ENCODE measurements at regions not wholly inside any gene's neighbourhood (a gene's known extent, or its start where the extent isn't known, plus 50 kb on each side); places are given as distances from the start of the nearest gene placed in this dataset.

GRCh38 chr4:89590128-89590527 is 246.8 kb downstream of the SNCA start:
- Histone ChIP-seq H3K36me3 (ENCODE audit: control insufficient read depth, insufficient read depth, low read length) (no peaks in the 10 kb centered on the region), H3K4me3 (ENCODE audit: low read depth, low read length) (no peak overlapping the region), H3K4me1 (no peaks in the 10 kb centered on the region), H3K27me3 (replicated peaks; ENCODE audit: control insufficient read depth, insufficient read depth, low read length) (no peaks in the 10 kb centered on the region), H3K9me3 (no peaks in the 10 kb centered on the region)
- H3K36me3 Mint-ChIP-seq (ENCODE audit: insufficient read depth, unreplicated experiment), result no peaks in the 10 kb centered on the region
- CTCF ChIA-PET, result interaction anchor here (1.2 kb wide), 1 partner anchor 32 kb away, joined by 3 read pairs; no protein-coding TSS in a partner anchor
- no peak overlapping the region for H3K27ac Mint-ChIP-seq (ENCODE audit: unreplicated experiment)
- peaks cover 2% of the 10 kb centered on the region for H3K27me3 Mint-ChIP-seq (ENCODE audit: insufficient read depth, unreplicated experiment)
- H3K9me3 Mint-ChIP-seq (ENCODE audit: unreplicated experiment), result no peaks in the 10 kb centered on the region
- no peaks in the 10 kb centered on the region for H3K4me1 Mint-ChIP-seq (ENCODE audit: low read depth, unreplicated experiment)
- H3K4me3 Mint-ChIP-seq (ENCODE audit: unreplicated experiment), result no peak overlapping the region
- DNase-seq, result no peak
- intact Hi-C loops (cut with micrococcal nuclease; ENCODE audit: unreplicated experiment), result loop anchor here (10.0 kb wide), 1 partner anchor 105 kb away; no protein-coding TSS in a partner anchor
- no peak for TF ChIP-seq CTCF (IDR thresholded peaks at IDR 0.05; ENCODE audit: insufficient read depth in 1 of 2, low read depth in 1 of 2, low read length in 1 of 2, severe bottlenecking in 1 of 2, unreplicated experiment in 1 of 2)
- POLR2A ChIA-PET, result no interaction called here
- BruUV-seq (replicated peaks), result no TSS peak

DNA sequence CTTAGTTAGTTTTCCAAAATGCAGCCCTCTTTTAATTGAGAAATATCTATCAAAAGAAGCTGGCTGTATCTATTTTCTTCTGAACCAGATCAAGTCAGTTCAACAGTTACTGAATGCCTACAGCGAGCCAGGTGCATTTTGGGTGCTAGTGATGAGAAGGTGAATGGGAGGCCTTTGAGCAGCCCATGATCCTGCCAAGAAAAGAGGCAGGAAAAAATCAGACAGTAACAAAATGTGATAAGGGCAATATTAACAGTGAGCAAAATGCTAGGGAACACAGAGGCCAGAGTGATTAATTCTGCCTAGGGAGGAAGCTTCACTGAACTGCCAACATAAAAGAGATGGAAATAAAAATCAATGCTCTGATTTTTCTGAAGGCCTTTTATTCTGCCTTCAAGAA is 248.5 kb downstream of the SNCA start:
- Histone ChIP-seq H3K27me3 (replicated peaks; ENCODE audit: control insufficient read depth, insufficient read depth, low read length) (no peaks in the 10 kb centered on the region), H3K9me3 (no peaks in the 10 kb centered on the region), H3K36me3 (ENCODE audit: control insufficient read depth, insufficient read depth, low read length) (no peaks in the 10 kb centered on the region), H3K4me3 (ENCODE audit: low read depth, low read length) (no peak overlapping the region), H3K4me1 (no peaks in the 10 kb centered on the region)
- H3K4me1 Mint-ChIP-seq (ENCODE audit: low read depth, unreplicated experiment), result no peaks in the 10 kb centered on the region
- DNase-seq, result no peak
- no peaks in the 10 kb centered on the region for H3K9me3 Mint-ChIP-seq (ENCODE audit: unreplicated experiment)
- TF ChIP-seq CTCF (IDR thresholded peaks at IDR 0.05; ENCODE audit: insufficient read depth in 1 of 2, low read depth in 1 of 2, low read length in 1 of 2, severe bottlenecking in 1 of 2, unreplicated experiment in 1 of 2), result no peak
- H3K36me3 Mint-ChIP-seq (ENCODE audit: insufficient read depth, unreplicated experiment), result no peaks in the 10 kb centered on the region
- BruUV-seq (replicated peaks), result no TSS peak
- ChIA-PET POLR2A (no interaction called here), CTCF (no interaction called here)
- H3K27me3 Mint-ChIP-seq (ENCODE audit: insufficient read depth, unreplicated experiment), result peaks cover 2% of the 10 kb centered on the region
- H3K27ac Mint-ChIP-seq (ENCODE audit: unreplicated experiment), result no peak overlapping the region
- intact Hi-C loops (cut with micrococcal nuclease; ENCODE audit: unreplicated experiment), result no loop called here
- H3K4me3 Mint-ChIP-seq (ENCODE audit: unreplicated experiment), result no peak overlapping the region

DNA sequence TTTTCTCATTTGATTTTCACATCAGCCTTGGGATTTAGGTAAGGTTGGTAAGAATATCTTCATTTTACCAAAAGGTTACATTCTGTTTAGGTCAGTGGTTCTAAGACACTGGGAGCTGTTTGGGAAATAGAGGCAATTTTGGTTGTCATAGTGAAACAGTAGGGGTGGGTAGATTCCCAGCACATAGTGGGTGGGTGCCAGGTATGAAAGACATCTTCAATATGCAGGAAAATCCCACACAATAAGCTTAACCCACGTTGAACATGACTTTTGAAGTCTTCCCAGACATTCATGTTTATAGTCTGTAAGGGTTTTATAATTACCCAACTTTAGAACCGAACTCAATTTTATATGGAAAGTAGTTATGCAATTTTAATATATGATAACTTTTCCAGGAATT is 249.6 kb downstream of the SNCA start:
- BruUV-seq (replicated peaks), result no TSS peak

More for the DNA sequence above, 249.6 kb downstream of the SNCA start:
- Mint-ChIP-seq H3K4me1 (ENCODE audit: low read depth, unreplicated experiment) (no peaks in the 10 kb centered on the region), H3K9me3 (ENCODE audit: unreplicated experiment) (no peaks in the 10 kb centered on the region), H3K4me3 (ENCODE audit: unreplicated experiment) (no peak overlapping the region), H3K27me3 (ENCODE audit: insufficient read depth, unreplicated experiment) (peaks cover 2% of the 10 kb centered on the region), H3K27ac (ENCODE audit: unreplicated experiment) (no peak overlapping the region), H3K36me3 (ENCODE audit: insufficient read depth, unreplicated experiment) (no peaks in the 10 kb centered on the region)
- CTCF ChIA-PET, result no interaction called here
- Histone ChIP-seq H3K4me1 (no peaks in the 10 kb centered on the region), H3K36me3 (ENCODE audit: control insufficient read depth, insufficient read depth, low read length) (no peaks in the 10 kb centered on the region), H3K4me3 (ENCODE audit: low read depth, low read length) (no peak overlapping the region), H3K27me3 (replicated peaks; ENCODE audit: control insufficient read depth, insufficient read depth, low read length) (no peaks in the 10 kb centered on the region), H3K9me3 (no peaks in the 10 kb centered on the region)
- POLR2A ChIA-PET, result no interaction called here
- intact Hi-C loops (cut with micrococcal nuclease; ENCODE audit: unreplicated experiment), result no loop called here
- no peak for TF ChIP-seq CTCF (IDR thresholded peaks at IDR 0.05; ENCODE audit: insufficient read depth in 1 of 2, low read depth in 1 of 2, low read length in 1 of 2, severe bottlenecking in 1 of 2, unreplicated experiment in 1 of 2)
- DNase-seq, result no peak
